Left renal pelvis (tissue), 4 donors: ENCODE measurements at regions not wholly inside any gene's neighbourhood (a gene's known extent, or its start where the extent isn't known, plus 50 kb on each side); places are given as distances from the start of the nearest gene placed in this dataset.
A peak's percentile ranks its signal among the peaks of the same experiment; 100 is the strongest.
"Not testable (repeated sequence)": the region's sequence is repeated elsewhere in the genome, so short reads cannot be mapped to it uniquely, and the experiment has no call there.

Source experiments
- DNase-seq, 4 donors: peaks; one replicate each; pipeline ENCODE4 v3.0.0-alpha.2; 2013; ENCODE audit warnings: low read depth in 4 of 4, low spot score in 3 of 4

DNA sequence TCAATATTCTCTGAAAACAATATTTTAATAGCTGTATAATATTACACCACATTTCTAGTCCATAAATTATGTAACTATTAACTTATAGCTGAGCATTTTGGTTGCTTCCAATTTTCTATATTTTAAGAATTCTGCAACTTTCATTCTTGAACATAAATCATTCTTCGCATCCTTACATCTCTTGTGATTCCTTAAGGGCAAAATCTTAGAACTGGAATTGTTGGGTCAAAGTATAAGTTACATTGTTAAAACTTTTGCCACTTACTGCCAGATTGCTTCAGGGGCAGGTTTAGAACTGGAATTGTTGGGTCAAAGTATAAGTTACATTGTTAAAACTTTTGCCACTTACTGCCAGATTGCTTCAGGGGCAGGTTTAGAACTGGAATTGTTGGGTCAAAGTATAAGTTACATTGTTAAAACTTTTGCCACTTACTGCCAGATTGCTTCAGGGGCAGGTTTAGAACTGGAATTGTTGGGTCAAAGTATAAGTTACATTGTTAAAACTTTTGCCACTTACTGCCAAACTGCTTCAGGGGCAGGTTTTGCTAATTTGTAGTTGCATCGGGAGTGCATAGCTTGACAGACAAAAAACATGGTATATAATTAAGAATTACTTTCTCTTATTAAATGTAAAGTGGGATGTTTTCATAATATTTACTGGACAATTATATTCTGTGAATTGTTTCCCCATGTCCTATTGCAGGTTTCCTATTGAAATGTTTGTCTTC is 179.9 kb upstream of the OR13F1 start:
- DNase-seq: not testable (repeated sequence)

DNA sequence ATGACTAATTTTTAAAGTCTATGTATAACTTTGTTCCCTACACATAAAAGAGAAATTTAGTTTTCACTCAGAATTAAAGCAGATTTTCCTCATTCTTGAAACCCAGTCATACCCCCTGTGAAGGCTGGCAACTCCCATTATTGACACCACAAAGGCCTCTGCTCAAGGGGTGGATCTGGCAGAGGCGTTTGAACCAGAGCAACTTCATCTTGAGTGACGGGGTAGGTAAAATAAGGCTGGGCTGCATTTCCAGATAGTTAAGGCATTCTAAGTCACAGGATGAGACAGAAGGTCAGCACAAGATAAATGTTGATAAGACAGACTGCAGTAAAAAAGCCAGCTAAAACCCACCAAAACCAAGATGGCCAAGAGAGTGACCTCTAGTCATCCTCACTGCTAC is 177.2 kb upstream of the OR13F1 start:
- DNase-seq: no peak

DNA sequence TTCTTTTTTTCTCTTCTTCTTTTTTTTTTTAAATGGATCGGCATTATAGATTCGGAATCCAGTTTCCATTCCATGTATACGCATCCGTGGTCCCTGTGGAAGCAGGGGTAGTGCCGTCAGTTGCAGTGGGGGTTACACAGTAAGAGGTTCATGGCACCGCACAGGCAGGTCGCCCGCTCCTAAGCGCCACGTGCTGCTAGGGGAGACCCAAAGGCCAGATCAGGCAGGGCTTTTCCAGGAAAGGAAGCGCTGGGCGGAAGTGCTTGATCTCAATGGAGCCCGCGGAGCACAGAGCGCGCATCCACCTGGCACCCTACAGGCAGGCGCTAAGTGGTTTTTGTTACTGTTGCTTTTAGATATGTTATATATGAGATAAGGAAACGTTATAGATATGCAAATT is 174.8 kb upstream of the OR13F1 start:
- DNase-seq: no peak

DNA sequence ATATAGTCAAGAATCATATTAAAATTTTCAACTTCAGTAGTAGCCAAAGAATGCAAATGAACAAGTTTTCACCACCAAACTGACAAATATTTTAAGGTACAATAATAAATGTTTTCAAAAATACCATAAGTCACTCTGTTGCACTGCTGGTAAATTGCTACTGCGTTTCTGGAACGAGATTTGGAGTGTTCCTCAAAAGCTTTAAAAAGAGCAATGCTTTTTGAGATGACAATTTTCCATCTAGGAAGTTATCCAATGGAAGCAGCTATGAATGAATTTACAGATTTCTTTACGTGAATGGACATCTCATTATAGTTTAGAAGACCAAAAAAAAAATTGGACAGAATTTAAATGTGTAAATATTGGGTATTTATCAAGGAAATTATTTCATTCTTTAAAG is 173.2 kb upstream of the OR13F1 start:
- DNase-seq: no peak

DNA sequence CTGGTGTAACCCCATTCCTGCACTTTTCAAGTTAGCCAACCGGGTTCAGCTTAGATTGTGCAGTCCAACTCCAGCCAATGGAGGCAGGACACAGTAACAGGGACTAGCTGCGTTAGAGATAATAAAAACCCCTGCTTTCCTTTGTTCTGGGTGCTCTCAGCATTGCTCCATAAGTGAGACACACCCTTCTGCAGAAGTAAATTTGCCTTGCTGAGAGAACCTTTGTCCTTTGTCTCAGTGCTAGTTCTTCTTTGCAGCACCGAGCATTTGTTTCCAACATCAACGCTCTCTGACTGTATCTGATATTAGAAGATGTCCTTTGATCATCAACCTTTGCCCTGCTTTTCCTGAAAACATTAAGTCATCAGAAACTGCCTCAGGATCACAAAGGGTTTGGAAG is 169.5 kb upstream of the OR13F1 start:
- no peak for DNase-seq

DNA sequence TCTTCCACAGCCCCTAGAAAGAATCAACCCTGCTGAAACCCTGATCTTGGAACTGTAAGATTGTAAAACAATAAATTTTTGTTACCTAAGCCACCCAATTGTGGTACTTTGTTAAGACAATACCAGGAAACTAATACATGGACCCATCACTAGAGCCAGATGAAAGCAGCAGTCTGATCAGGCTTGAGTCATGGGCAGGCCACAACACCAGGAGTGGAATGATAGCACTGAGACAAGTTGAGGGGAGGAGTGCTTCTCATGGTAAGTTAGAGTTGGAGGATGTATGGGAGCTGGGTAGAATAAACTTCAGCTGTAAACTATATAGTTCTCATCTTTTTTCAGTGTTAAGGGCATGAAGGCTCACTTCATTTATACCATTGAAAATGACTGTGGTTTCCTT is 164.4 kb upstream of the OR13F1 start:
- DNase-seq: no peak

DNA sequence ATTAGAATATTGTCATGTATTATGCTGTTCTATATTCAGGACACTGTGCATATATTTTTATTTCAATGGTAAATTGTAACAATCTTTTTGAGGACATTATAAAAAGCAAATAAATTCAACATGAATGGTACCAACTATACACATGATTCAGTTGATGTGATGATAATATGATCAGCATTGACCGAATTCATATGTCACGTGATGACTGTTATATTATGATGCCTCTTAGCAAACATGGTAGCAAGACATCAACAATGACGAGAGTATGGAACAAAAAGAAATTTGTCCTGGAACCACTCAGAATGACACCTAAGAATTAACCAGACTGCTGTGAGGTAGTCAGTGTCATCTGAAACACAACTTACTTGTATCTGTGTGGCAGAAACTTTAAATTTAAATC is 161.5 kb upstream of the OR13F1 start:
- DNase-seq: no peak

DNA sequence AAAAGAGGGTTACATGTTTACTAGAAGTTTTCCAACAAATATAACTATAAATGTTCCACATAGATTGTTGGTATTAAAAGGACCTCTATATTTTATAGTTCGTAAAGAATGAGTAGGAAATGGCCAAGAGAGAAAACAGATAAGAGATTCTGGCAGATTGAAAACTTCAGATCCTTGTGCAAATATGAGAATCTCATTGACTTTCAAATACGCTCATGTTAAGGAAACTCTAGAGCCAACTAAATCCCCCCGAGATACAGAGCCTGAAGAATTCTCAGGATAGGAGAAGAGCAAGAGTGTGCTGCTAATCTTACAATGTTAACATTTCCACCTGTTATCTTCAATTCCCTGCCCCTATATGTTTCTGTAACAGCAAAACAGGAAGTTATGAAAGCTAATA is 159.0 kb upstream of the OR13F1 start:
- DNase-seq: no peak

DNA sequence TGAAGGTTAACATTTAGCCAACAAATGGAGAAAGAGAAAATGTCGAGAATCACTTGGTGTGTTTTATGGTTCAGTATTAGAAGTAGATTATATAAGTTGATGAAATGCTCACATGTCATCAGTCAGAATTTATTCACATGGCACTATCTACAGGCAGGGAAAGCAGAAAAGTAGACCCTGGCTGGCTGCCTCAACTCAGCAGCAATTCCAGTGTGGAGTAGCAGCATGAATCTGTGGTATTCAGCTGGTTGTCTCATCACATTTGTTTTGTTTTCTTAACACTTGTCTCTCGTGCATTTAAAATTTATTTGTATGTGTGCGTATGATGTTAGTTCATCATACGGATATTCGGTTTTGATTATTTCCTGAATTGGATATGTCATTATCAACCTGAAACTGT is 153.5 kb upstream of the OR13F1 start:
- DNase-seq: no peak

DNA sequence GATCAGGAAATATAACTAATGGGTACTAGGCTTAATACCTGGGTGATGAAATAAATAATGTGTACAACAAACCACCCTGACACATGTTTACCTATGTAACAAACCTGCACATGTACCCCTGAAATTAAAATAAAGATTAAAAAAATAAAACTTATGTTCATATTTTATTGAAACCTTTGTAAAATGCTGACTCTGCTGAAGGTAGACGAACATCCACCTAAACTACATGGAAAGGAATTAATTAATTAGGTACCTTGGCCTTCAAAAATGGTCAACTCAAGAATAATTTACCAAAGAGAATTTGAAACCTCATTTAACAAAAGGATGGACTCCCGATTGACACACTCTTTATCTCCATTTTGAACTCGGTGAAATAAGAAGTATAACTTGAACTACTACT is 152.3 kb upstream of the OR13F1 start:
- no peak for DNase-seq

DNA sequence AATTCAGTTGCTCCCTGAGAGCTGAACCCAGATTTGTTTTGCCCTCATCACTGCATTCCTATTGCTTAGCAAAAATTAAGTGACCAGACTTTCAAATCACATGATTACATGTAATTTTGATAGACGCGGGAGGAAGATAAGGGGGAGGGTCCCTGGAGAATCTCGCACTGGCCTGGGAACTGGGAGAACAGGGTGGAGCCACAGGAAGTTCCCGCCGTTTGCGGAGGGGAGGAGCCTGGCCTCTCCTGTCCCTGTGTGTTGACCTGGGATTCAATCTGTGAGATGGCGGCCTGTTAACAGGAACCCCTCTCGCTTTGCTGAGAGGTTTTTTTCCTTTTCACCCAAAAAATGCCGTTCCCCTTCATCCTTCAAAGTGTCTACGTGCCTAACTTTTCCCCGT is 142.9 kb upstream of the OR13F1 start:
- no peak for DNase-seq

DNA sequence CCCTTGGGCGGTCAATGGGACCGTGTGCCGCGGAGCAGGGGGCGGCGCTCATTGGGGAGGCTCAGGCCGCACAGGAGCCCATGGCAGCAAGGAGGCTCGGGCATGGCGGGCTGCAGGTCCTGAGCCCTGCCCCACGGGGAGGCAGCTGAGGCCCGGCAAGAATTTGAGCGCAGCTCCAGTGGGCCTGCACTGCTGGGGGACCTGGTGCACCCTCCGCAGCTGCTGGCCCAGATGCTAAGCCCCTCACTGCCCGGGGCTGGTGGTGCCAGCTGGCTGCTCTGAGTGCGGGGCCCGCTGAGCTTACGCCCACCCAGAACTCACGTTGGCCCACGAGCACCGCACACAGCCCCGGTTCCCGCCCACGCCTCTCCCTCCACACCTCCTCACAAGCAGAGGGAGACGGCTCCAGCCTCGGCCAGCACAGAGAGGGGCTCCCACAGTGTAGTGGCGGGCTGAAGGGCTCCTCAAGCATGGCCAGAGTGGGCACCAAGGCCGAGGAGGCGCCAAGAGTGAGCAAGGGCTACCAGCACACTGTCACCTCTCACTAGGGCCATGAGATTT is 141.1 kb upstream of the OR13F1 start:
- no peak for DNase-seq

DNA sequence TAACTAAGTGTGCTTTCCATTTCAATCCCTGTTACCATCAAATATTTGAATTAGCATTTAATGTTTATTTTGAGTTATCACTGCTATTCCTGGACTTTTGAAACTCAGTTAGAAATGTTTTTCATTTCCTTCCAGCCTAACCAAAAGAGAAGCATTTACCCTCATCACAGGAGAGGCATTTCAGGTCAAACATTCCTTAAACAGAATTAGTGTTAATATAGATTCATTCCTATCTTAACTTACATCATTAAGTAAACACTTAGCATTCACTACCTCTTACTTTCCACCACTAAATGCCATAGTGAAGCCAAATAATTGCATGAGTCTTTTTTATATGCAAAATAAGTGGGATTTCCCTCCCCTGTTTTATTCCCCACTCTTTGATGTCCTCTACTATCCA is 136.6 kb upstream of the OR13F1 start:
- no peak for DNase-seq

DNA sequence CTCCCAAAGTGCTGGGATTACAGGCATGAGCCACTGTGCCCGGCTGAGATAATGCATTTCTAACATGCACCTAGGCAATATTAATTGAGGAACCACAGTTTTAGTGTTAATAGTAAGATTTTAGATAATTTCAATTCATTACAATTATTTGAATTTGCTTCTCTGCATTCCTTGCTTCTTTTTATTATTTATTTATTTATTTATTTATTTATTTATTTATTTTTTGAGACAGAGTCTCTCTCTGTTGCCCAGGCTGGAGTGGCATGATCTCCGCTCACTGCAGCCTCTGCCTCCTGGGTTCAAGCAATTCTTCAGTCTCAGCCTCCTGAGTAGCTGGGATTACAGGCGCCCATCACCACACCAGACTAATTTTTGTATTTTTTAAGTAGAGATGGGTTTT is 135.7 kb upstream of the OR13F1 start:
- DNase-seq: not testable (repeated sequence)

DNA sequence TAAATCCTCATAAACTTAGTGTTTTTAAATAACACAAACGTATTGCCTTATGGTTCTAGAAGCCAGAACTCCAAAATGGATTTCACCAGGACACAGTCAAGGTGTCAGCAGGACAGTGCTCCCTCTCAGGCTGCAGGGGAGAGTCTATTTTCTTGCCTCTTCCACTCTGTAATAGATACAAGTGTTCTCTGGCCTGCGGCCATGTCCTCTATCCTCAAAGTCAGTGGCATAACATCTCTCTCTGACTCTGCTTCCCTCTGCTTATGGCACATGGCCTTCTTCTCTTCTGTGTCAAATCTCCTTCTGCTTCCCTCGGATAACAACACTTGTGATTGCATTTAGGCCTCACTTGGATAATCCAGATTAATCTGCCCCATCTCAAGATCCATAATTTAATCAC is 129.4 kb upstream of the OR13F1 start:
- no peak for DNase-seq

DNA sequence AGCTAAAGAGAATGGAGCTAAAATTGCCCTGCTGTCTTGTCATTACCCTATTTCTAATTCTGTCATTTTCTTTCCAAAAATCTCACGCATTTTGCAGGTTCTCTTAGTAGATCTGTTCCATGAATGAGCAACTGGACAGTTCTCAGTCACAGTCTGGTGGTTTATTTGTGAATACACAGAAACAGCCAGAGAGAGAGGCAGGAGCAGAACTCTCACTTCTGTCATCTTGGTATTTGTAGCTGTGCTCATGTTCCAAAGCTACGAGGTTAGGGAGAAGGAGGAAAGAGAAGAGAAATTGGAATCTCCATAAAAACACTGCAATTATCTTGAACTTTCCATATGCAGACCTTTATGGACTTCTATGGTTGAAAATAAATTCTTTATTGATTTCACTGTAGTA is 118.0 kb upstream of the OR13F1 start:
- DNase-seq: no peak

DNA sequence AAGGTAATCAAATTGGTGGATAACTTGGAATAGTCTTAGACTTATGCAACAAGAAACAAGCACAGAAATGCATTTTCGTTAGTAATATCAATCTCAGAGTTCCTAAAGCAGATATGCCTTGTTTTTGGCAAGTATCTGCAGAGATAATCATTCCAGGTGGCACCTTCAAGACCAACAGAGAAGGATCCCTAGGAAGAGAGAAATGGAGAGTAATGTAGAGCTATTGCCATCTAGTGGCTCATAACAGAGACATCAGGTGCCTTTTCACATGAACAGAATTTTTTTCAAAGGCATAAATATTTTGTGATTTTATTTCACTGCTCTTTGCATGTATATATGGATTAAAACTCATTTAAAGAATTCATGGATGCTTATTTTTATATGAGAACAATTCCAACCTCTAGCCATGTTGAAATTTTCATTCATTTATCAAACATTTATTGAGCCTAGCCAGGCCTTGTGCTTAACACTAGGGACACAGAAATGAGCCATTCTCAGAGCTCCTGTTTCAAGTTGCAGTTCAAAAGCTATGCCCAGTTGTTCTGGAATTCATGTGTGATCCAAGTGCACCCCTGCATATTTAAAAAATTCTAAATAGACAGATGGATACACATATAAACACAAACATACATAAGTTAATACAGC is 117.5 kb upstream of the OR13F1 start:
- DNase-seq: peak in 2 of 4 donors; percentile 10 to 11

DNA sequence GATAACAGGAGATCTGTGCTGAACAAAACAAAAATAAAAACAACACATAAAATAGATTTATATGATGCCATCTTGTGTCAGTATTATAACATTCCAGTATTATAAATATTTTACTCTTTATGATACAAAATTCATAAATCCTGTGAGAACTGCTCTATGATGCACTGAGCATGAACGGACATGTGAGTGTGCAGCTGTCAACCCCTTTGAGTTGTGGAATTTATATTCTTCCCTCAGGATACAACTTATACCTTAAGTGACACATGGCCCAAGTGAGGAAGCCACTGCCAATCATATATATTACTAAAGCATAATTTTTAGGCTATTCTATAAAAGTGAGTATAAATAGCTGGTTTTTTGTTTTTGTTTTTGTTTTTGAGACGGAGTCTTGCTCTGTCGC is 116.0 kb upstream of the OR13F1 start:
- DNase-seq: no peak

DNA sequence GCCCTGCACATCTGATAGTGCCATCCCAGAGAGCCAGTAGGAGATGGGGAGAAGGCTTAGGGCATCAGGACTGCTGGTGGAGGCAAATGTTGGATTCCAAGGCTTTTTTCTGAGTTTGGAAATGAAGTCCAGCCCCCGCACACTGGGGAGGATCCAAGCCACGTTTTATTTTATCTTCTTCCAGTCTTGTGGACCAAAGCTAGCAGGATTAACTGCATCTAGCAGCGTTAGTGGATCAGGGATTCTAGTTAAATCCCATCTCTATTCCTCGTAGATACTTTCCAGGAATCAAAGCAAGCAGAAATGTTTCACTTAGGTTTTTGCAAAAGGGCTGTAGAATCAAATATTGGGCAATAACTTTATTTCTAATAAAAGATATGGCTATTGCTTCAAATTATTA is 114.7 kb upstream of the OR13F1 start:
- no peak for DNase-seq

DNA sequence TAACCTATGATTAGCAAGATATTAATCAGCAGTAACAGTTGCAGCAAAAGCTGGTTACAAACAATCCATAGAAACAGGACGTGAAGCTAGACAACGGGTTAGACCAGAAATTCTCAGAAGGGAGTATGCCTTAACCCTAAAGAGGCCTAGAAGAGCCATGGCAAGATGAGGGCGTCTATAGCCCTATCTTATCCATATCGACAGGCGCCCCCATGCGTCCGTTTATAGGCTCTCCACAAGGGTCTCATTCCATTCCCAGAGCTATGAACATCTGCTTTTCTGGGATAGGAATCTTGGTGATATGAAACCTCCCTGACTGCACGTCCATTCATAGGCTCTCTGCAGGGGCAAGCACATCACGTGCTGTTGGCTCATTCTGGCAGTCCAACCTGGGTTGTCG is 109.2 kb upstream of the OR13F1 start:
- DNase-seq: not testable (repeated sequence)

DNA sequence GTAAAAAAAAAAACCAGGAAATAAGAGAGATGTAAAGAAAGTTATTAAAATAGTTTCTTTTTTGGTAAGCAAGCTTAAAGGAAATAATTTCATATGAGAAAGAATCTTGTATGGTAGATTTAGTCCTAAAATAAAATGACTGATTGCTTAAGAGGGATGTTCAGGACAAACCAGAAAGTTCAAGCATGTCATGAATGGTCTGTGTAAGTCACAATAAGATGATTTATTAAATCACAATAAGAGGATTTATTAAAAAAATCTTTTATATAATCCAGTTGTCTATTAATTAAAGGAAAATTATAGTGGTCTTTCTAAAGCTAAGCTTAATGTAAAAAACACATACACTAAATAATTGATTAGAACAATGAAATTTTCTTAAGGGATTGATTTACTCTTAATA is 91.8 kb upstream of the OR13F1 start:
- no peak for DNase-seq

DNA sequence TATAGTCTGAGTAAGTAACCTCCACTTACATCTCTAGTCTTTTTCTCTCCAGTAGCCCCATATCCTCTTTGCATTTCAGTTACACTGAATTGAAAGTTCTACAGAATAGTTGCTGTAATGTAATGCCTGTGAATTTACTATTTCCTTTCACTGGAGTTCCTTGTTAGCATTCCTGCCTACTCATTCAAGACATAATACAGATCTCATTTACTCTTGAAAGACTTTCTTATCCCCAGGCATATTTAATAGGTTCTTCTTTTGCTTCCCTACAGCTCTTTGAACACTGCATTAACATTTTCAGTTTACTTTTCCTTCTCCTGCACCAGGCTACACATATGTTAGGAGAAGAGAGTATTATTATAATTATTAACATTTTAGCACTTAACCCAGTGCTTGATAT is 87.6 kb upstream of the OR13F1 start:
- no peak for DNase-seq
